Right renal pelvis (tissue), 4 donors: ENCODE measurements at regions not wholly inside any gene's neighbourhood (a gene's known extent, or its start where the extent isn't known, plus 50 kb on each side); places are given as distances from the start of the nearest gene placed in this dataset.
"Not testable (repeated sequence)": the region's sequence is repeated elsewhere in the genome, so short reads cannot be mapped to it uniquely, and the experiment has no call there.

Source experiments
- DNase-seq, 4 donors: peaks; one replicate each; pipeline ENCODE4 v3.0.0-alpha.2; 2013; ENCODE audit warnings: low read depth in 4 of 4, low spot score in 3 of 4, missing footprints in 1 of 4

GRCh38 chr5:103990064-103990463 lies 427.5 kb upstream of the NUDT12 start:
- no peak for DNase-seq

GRCh38 chr5:103981592-103981991 lies 419.0 kb upstream of the NUDT12 start:
- no peak for DNase-seq

GRCh38 chr5:103973669-103974068 lies 411.1 kb upstream of the NUDT12 start:
- DNase-seq = no peak

GRCh38 chr5:103966295-103966694 lies 403.7 kb upstream of the NUDT12 start:
- not testable (repeated sequence) for DNase-seq

GRCh38 chr5:103962023-103962422 lies 399.4 kb upstream of the NUDT12 start:
- DNase-seq = no peak

- DNase-seq = no peak
These were observed 391.2 kb upstream of the NUDT12 start for GRCh38 chr5:103953601-103954382.

- DNase-seq = no peak
These were observed 389.2 kb upstream of the NUDT12 start for GRCh38 chr5:103951776-103952175.

- no peak for DNase-seq
These were observed 380.6 kb upstream of the NUDT12 start for GRCh38 chr5:103943230-103943629.

GRCh38 chr5:103942587-103943186 lies 380.1 kb upstream of the NUDT12 start:
- DNase-seq = no peak

GRCh38 chr5:103941596-103941995 lies 379.0 kb upstream of the NUDT12 start:
- DNase-seq = no peak

GRCh38 chr5:103938146-103938695 lies 375.6 kb upstream of the NUDT12 start:
- DNase-seq = no peak

- DNase-seq = no peak
These were observed 366.9 kb upstream of the NUDT12 start for GRCh38 chr5:103929338-103930013.

GRCh38 chr5:103927739-103928138 lies 365.1 kb upstream of the NUDT12 start:
- DNase-seq = no peak

GRCh38 chr5:103923616-103924168 lies 361.1 kb upstream of the NUDT12 start:
- DNase-seq = no peak

- DNase-seq = no peak
These were observed 356.9 kb upstream of the NUDT12 start for GRCh38 chr5:103919506-103919905.

- peak in 1 of 4 donors; percentile 16 for DNase-seq
These were observed 356.2 kb upstream of the NUDT12 start for GRCh38 chr5:103918668-103919367.

GRCh38 chr5:103915081-103915480 lies 352.5 kb upstream of the NUDT12 start:
- DNase-seq = no peak

GRCh38 chr5:103910786-103911185 lies 348.2 kb upstream of the NUDT12 start:
- no peak for DNase-seq

GRCh38 chr5:103910011-103910410 lies 347.4 kb upstream of the NUDT12 start:
- DNase-seq = no peak

GRCh38 chr5:103909391-103909790 lies 346.8 kb upstream of the NUDT12 start:
- DNase-seq = no peak
